GM12878 (cell line): ENCODE measurements at regions not wholly inside any gene's neighbourhood (a gene's known extent, or its start where the extent isn't known, plus 50 kb on each side); places are given as distances from the start of the nearest gene placed in this dataset.

Experiments
- ATAC-seq: fragments of 200-7000 bp; cut with Tn5 transposase; 3 replicates; pipeline ENCODE4 v1.9.1; 2020; ENCODE audit warnings: mild to moderate bottlenecking, moderate library complexity
- BruUV-seq: library from RNA; stranded (reverse); fragments of 400-500 nt; replicated peaks from 2 replicates; lab custom pipeline; 2021; lab: Mats Ljungman, UMichigan
- CTCF ChIA-PET: fragments of 300-600 bp; sonication (Branson Sonifier 250); formaldehyde crosslinking; extraction: SDS; loops from one replicate; lab custom pipeline; 2021; ENCODE audit warnings: inconsistent platforms; lab: Yijun Ruan, JAX
- POLR2A ChIA-PET: fragments of 350-600 bp; formaldehyde crosslinking; extraction: SDS; loops from one replicate; lab custom pipeline; 2021; ENCODE audit warnings: inconsistent platforms; lab: Charles Lee
- RAD21 ChIA-PET: fragments of 300-600 bp; sonication (Branson Sonifier 250); formaldehyde crosslinking; loops from one replicate; lab custom pipeline; 2023; ENCODE audit warnings: antibody characterized with exemption; ENCODE audit not compliant: unreplicated experiment; lab: Charles Lee
- SMC1A ChIA-PET: fragments of 300-600 bp; sonication (Branson Sonifier 250); formaldehyde crosslinking; loops from one replicate; lab custom pipeline; 2023; ENCODE audit not compliant: unreplicated experiment, uncharacterized antibody; lab: Charles Lee
- DNase-seq: peaks from one replicate; pipeline ENCODE4 v3.0.0-alpha.2; 2011; ENCODE audit warnings: low read depth, low spot score
- FAIRE-seq: peaks from 3 replicates; lab custom pipeline; 2011; peaks lifted over from hg19 to GRCh38; lab: Jason Lieb, UNC
- H2AFZ ChIP-seq: 2 replicates; pipeline ENCODE4 v1.6.0; 2011; ENCODE audit warnings: low read depth, low read length, control low read depth; ENCODE audit not compliant: control insufficient read depth
- H3K27ac ChIP-seq: 2 replicates; pipeline ENCODE4 v1.5.1; 2011; ENCODE audit warnings: control low read depth; ENCODE audit not compliant: control insufficient read depth, insufficient read depth
- H3K27me3 ChIP-seq, 2 experiments: replicated peaks in 1 of 2; 2 replicates each; pipeline versions ENCODE4 v1.6.0 to v1.6.1; 2011; ENCODE audit warnings: low read length in 1 of 2; ENCODE audit not compliant: control insufficient read depth in 2 of 2, insufficient read depth in 2 of 2
- H3K36me3 ChIP-seq, 2 experiments: 2 replicates each; pipeline ENCODE4 v1.5.1; 2011; ENCODE audit warnings: low read length in 1 of 2; ENCODE audit not compliant: control insufficient read depth in 2 of 2, insufficient read depth in 2 of 2
- H3K4me1 ChIP-seq: 2 replicates; pipeline ENCODE4 v1.6.1; 2011; ENCODE audit warnings: mild to moderate bottlenecking, low read length, moderate library complexity, mixed read lengths; ENCODE audit not compliant: control insufficient read depth, insufficient read depth
- H3K4me2 ChIP-seq: 2 replicates; pipeline ENCODE4 v1.6.0; 2011; ENCODE audit warnings: control low read depth; ENCODE audit not compliant: control insufficient read depth, insufficient read depth
- H3K4me3 ChIP-seq: fragments of 200-600 bp; sonication (generic); 2 replicates; pipeline ENCODE4 v1.5.1; 2016
- H3K79me2 ChIP-seq: 2 replicates; pipeline ENCODE4 v1.6.0; 2011; ENCODE audit warnings: low read length; ENCODE audit not compliant: control insufficient read depth, insufficient read depth
- H3K9ac ChIP-seq: 2 replicates; pipeline ENCODE4 v1.8.0; 2011; ENCODE audit warnings: low read length, control low read depth, mixed read lengths; ENCODE audit not compliant: control insufficient read depth, insufficient read depth
- H3K9me3 ChIP-seq: replicated peaks from 3 replicates; pipeline ENCODE4 v1.5.1; 2011; ENCODE audit warnings: mild to moderate bottlenecking, low read length; ENCODE audit not compliant: control insufficient read depth, insufficient read depth
- H4K20me1 ChIP-seq: 2 replicates; pipeline ENCODE4 v1.6.0; 2011; ENCODE audit not compliant: control insufficient read depth, insufficient read depth
- BACH1 ChIP-seq: fragments of 450-650 bp; IDR thresholded peaks from 2 replicates; pipeline ENCODE4 v1.6.1; 2017; ENCODE audit warnings: mild to moderate bottlenecking, borderline replicate concordance
- BCL11A ChIP-seq: IDR thresholded peaks from 2 replicates; pipeline ENCODE4 v1.6.1; 2011; ENCODE audit warnings: low read depth, low read length
- BMI1 ChIP-seq: fragments of 450-650 bp; IDR thresholded peaks from 2 replicates; pipeline ENCODE4 v1.6.1; 2016; ENCODE audit warnings: mild to moderate bottlenecking, moderate library complexity, borderline replicate concordance
- CBFB ChIP-seq: IDR thresholded peaks from 2 replicates; pipeline ENCODE4 v1.6.1; 2016; ENCODE audit warnings: antibody characterized with exemption, low read depth
- CHD4 ChIP-seq: fragments of 200-600 bp; sonication (generic); IDR thresholded peaks from 2 replicates; pipeline ENCODE4 v1.6.1; 2016; ENCODE audit warnings: mild to moderate bottlenecking
- EP300 ChIP-seq, 2 experiments: fragments of 150-350 bp in 1 of 2; IDR thresholded peaks; 2 replicates each; pipeline ENCODE4 v1.6.1; 2011 to 2012; ENCODE audit warnings: low read depth in 2 of 2, low read length in 2 of 2, borderline replicate concordance in 1 of 2, improper control_type of control experiment in 1 of 2, inconsistent platforms in 1 of 2; ENCODE audit not compliant: control insufficient read depth in 1 of 2
- ESRRA ChIP-seq: IDR thresholded peaks from 2 replicates; pipeline ENCODE4 v1.6.1; 2012; ENCODE audit warnings: mild to moderate bottlenecking, low read length, improper control_type of control experiment
- GATAD2B ChIP-seq: fragments of 450-650 bp; conservative IDR thresholded peaks from 2 replicates; pipeline ENCODE4 v1.6.1; 2017; ENCODE audit warnings: low read depth, mild to moderate bottlenecking, moderate library complexity
- IKZF2 ChIP-seq, 2 experiments: fragments of 450-650 bp; IDR thresholded peaks; 2 replicates each; pipeline ENCODE4 v1.6.1; 2017; ENCODE audit warnings: mild to moderate bottlenecking in 2 of 2, moderate library complexity in 2 of 2
- JUNB ChIP-seq: IDR thresholded peaks from 2 replicates; pipeline ENCODE4 v1.6.1; 2016; ENCODE audit warnings: antibody characterized with exemption, mild to moderate bottlenecking
- JUND ChIP-seq: IDR thresholded peaks from 2 replicates; pipeline ENCODE4 v1.6.1; 2012; ENCODE audit warnings: low read depth, mild to moderate bottlenecking, low read length, improper control_type of control experiment, moderate library complexity
- MTA2 ChIP-seq: fragments of 450-650 bp; IDR thresholded peaks from 2 replicates; pipeline ENCODE4 v1.6.1; 2016; ENCODE audit warnings: low read depth, mild to moderate bottlenecking, moderate library complexity
- MYC ChIP-seq: IDR thresholded peaks from 2 replicates; pipeline ENCODE4 v1.6.1; 2011; ENCODE audit warnings: mild to moderate bottlenecking, low read length, moderate library complexity, inconsistent platforms; ENCODE audit not compliant: insufficient read depth, insufficient replicate concordance, insufficient read length, severe bottlenecking
- PKNOX1 ChIP-seq: fragments of 450-650 bp; IDR thresholded peaks from 2 replicates; pipeline ENCODE4 v1.6.1; 2016; ENCODE audit warnings: mild to moderate bottlenecking
- PML ChIP-seq: IDR thresholded peaks from 2 replicates; pipeline ENCODE4 v1.6.1; 2012; ENCODE audit warnings: low read length, inconsistent platforms
- POLR2AphosphoS5 ChIP-seq: IDR thresholded peaks from 2 replicates; pipeline ENCODE4 v1.6.1; 2011; ENCODE audit warnings: mild to moderate bottlenecking, low read length, inconsistent platforms
- SIN3A ChIP-seq: IDR thresholded peaks from 2 replicates; pipeline ENCODE4 v1.6.1; 2012; ENCODE audit warnings: low read depth, low read length, improper control_type of control experiment
- SMAD5 ChIP-seq: IDR thresholded peaks from 2 replicates; pipeline ENCODE4 v1.6.1; 2016; ENCODE audit warnings: antibody characterized with exemption, low read depth
- STAT1 ChIP-seq: fragments of 450-650 bp; conservative IDR thresholded peaks from 2 replicates; pipeline ENCODE4 v1.6.1; 2014; ENCODE audit warnings: antibody characterized with exemption, mild to moderate bottlenecking
- STAT3 ChIP-seq: IDR thresholded peaks from 2 replicates; pipeline ENCODE4 v1.6.1; 2011; ENCODE audit warnings: low read depth, low read length, improper control_type of control experiment
- TCF7 ChIP-seq: IDR thresholded peaks from 2 replicates; pipeline ENCODE4 v1.6.1; 2014; ENCODE audit warnings: antibody characterized with exemption, borderline replicate concordance
- YY1 ChIP-seq: IDR thresholded peaks from 2 replicates; pipeline ENCODE4 v1.6.1; 2011; ENCODE audit warnings: low read depth, mild to moderate bottlenecking, low read length
- ZBTB4 ChIP-seq: fragments of 450-650 bp; formaldehyde crosslinking; IDR thresholded peaks from 2 replicates; pipeline ENCODE4 v1.4.0; 2022; ENCODE audit warnings: mild to moderate bottlenecking, moderate library complexity
- WGBS: methylation state at CpG from one replicate; pipeline ENCODE4 v1.1.6; 2016; ENCODE audit warnings: low lambda C conversion rate; ENCODE audit not compliant: insufficient replicate concordance, insufficient coverage; ENCODE audit errors: missing lambda C conversion rate; 5-methylcytosine and 5-hydroxymethylcytosine counted together
- in situ Hi-C: fragments of 300-500 bp; cut with MboI; formaldehyde crosslinking; loops from 9 replicates; pipeline ENCODE4 v1.14.3; 2018; ENCODE audit warnings: mixed read lengths
- intact Hi-C: fragments of 100-400 bp; cut with micrococcal nuclease; formaldehyde crosslinking; loops from one replicate; pipeline ENCODE4 v1.14.2; 2022; ENCODE audit not compliant: unreplicated experiment

- TF ChIP-seq PKNOX1 (no peak), BMI1 (no peak), YY1 (no peak), STAT1 (no peak), GATAD2B (no peak), JUND (no peak), TCF7 (no peak), EP300 (IDR thresholded peaks at IDR 0.05; ENCODE audit: borderline replicate concordance in 1 of 2, control insufficient read depth in 1 of 2, low read depth in 2 of 2, low read length in 2 of 2) (no peak), JUNB (no peak)
Observed at GRCh38 chr18:42537291-42537690, 578.2 kb downstream of the RIT2 start (continued).

- no peaks in the 10 kb centered on the region for H3K27me3 ChIP-seq
- no peaks in the 10 kb centered on the region for H4K20me1 ChIP-seq
- in situ Hi-C loops: no loop called here
- ChIA-PET RAD21 (no interaction called here), CTCF (interaction anchor here (1.0 kb wide), 1 partner anchor 22 kb away, joined by 3 read pairs; no protein-coding TSS in a partner anchor), POLR2A (no interaction called here), SMC1A (interaction anchor here (1.0 kb wide), 1 partner anchor 18 kb away, joined by 5 read pairs; no protein-coding TSS in a partner anchor)
- no peak for FAIRE-seq
- no peak overlapping the region for H3K4me2 ChIP-seq
- H3K27ac ChIP-seq: no peak overlapping the region
- H3K9me3 ChIP-seq: no peaks in the 10 kb centered on the region
- no peaks in the 10 kb centered on the region for H3K4me1 ChIP-seq
- no peak for ATAC-seq
- WGBS: 0% methylated on average over 1 of the region's 1 CpG
- no peak overlapping the region for H2AFZ ChIP-seq
- no peaks in the 10 kb centered on the region for H3K79me2 ChIP-seq
- H3K4me3 ChIP-seq: no peak overlapping the region
- BruUV-seq: no TSS peak
- no peak overlapping the region for H3K9ac ChIP-seq
- intact Hi-C loops: no loop called here
- DNase-seq: no peak
- H3K36me3 ChIP-seq: no peaks in the 10 kb centered on the region
- TF ChIP-seq BCL11A (no peak), STAT3 (no peak), ZBTB4 (CRISPR knock-in tag) (no peak), MTA2 (no peak), BACH1 (no peak), IKZF2 (IDR thresholded peaks at IDR 0.05) (no peak), SIN3A (no peak), CBFB (no peak), PML (no peak), POLR2AphosphoS5 (no peak), MYC (no peak), ESRRA (no peak), SMAD5 (no peak), CHD4 (no peak)
Observed at GRCh38 chr18:42544901-42545300, 570.6 kb downstream of the RIT2 start.
